SU-DHL-6 (cell line): ENCODE measurements at regions not wholly inside any gene's neighbourhood (a gene's known extent, or its start where the extent isn't known, plus 50 kb on each side); places are given as distances from the start of the nearest gene placed in this dataset.
"Not testable (repeated sequence)": the region's sequence is repeated elsewhere in the genome, so short reads cannot be mapped to it uniquely, and the experiment has no call there.

Source experiments
- H2AFZ ChIP-seq: fragments of 200-600 bp; sonication (generic); 2 replicates; pipeline ENCODE4 v1.6.1; 2014; ENCODE audit warnings: low read depth, mild to moderate bottlenecking, moderate library complexity, mixed read lengths, antibody characterized with exemption, low read length; ENCODE audit not compliant: severe bottlenecking
- H3F3A ChIP-seq: fragments of 200-600 bp; shearing (Covaris generic); 2 replicates; pipeline ENCODE4 v1.6.0; 2016; ENCODE audit warnings: antibody characterized with exemption, mild to moderate bottlenecking; ENCODE audit not compliant: insufficient read depth
- H3K27ac ChIP-seq: fragments of 200-600 bp; sonication (generic); 2 replicates; pipeline ENCODE4 v1.5.1; 2016; ENCODE audit warnings: low read depth, mild to moderate bottlenecking, low read length, moderate library complexity, mixed read lengths
- H3K27me3 ChIP-seq: fragments of 200-600 bp; sonication (generic), shearing (Covaris generic); 2 replicates; pipeline ENCODE4 v1.6.0; 2014; ENCODE audit warnings: mild to moderate bottlenecking, low read length
- H3K36me3 ChIP-seq: fragments of 200-600 bp; sonication (generic); 2 replicates; pipeline ENCODE4 v1.6.1; 2014; ENCODE audit warnings: mild to moderate bottlenecking, low read length, mixed read lengths
- H3K4me2 ChIP-seq: fragments of 300-600, 200-600 bp; shearing (Covaris generic), sonication (generic); 2 replicates; pipeline ENCODE4 v1.6.0; 2014; ENCODE audit warnings: low read length, low read depth, mild to moderate bottlenecking; ENCODE audit not compliant: poor library complexity, severe bottlenecking
- H3K4me3 ChIP-seq: fragments of 200-600 bp; sonication (generic); 2 replicates; pipeline ENCODE4 v1.5.1; 2014; ENCODE audit warnings: antibody characterized with exemption, low read length, mild to moderate bottlenecking, mixed read lengths; ENCODE audit not compliant: insufficient read depth, poor library complexity, severe bottlenecking
- H3K79me2 ChIP-seq: fragments of 200-600 bp; sonication (generic); 2 replicates; pipeline ENCODE4 v1.6.1; 2014; ENCODE audit warnings: mild to moderate bottlenecking, low read length, moderate library complexity; ENCODE audit not compliant: insufficient read depth
- H3K9ac ChIP-seq: fragments of 200-600 bp; sonication (generic); 2 replicates; pipeline ENCODE4 v1.7.0; 2014; ENCODE audit warnings: mild to moderate bottlenecking, low read length
- H3K9me2 ChIP-seq: fragments of 200-600 bp; sonication (generic); replicated peaks from 2 replicates; pipeline ENCODE4 v1.6.1; 2014; ENCODE audit warnings: low read length; ENCODE audit not compliant: insufficient read depth
- H3K9me3 ChIP-seq: fragments of 200-600 bp; sonication (generic); 2 replicates; pipeline ENCODE4 v1.6.1; 2014; ENCODE audit warnings: low read length, mixed read lengths; ENCODE audit not compliant: insufficient read depth
- H4K20me1 ChIP-seq: fragments of 200-600 bp; sonication (generic); 2 replicates; pipeline ENCODE4 v1.6.1; 2014; ENCODE audit warnings: low read depth, mild to moderate bottlenecking, antibody characterized with exemption, low read length, moderate library complexity, mixed read lengths
- CTCF ChIP-seq: fragments of 200-600 bp; sonication (generic); IDR thresholded peaks from one replicate; pipeline ENCODE4 v1.5.1; 2017; ENCODE audit warnings: antibody characterized with exemption, mild to moderate bottlenecking, low read length, moderate library complexity; ENCODE audit not compliant: insufficient read depth, poor library complexity, severe bottlenecking
- EZH2phosphoT487 ChIP-seq: fragments of 200-600 bp; sonication (generic), shearing (Covaris generic); conservative IDR thresholded peaks from 2 replicates; pipeline ENCODE4 v1.6.1; 2018; ENCODE audit warnings: mild to moderate bottlenecking, antibody characterized with exemption, low read length, moderate library complexity, mixed read lengths

- not testable (repeated sequence) for H3K36me3 ChIP-seq, H2AFZ ChIP-seq, H3K9me3 ChIP-seq, H3K4me2 ChIP-seq, H4K20me1 ChIP-seq, H3F3A ChIP-seq, H3K27me3 ChIP-seq, H3K79me2 ChIP-seq, H3K27ac ChIP-seq, H3K4me3 ChIP-seq, H3K9me2 ChIP-seq, H3K9ac ChIP-seq
Observed at GRCh38 chr5:104037136-104037535, 474.5 kb upstream of the NUDT12 start.

GRCh38 chr5:104033186-104033585, 470.6 kb upstream of the NUDT12 start:
- H3K9ac ChIP-seq, H3K79me2 ChIP-seq, H2AFZ ChIP-seq, H4K20me1 ChIP-seq, H3K4me2 ChIP-seq, H3K27me3 ChIP-seq, H3K36me3 ChIP-seq, H3K27ac ChIP-seq, H3F3A ChIP-seq, H3K9me3 ChIP-seq, H3K9me2 ChIP-seq, H3K4me3 ChIP-seq: not testable (repeated sequence)

DNA sequence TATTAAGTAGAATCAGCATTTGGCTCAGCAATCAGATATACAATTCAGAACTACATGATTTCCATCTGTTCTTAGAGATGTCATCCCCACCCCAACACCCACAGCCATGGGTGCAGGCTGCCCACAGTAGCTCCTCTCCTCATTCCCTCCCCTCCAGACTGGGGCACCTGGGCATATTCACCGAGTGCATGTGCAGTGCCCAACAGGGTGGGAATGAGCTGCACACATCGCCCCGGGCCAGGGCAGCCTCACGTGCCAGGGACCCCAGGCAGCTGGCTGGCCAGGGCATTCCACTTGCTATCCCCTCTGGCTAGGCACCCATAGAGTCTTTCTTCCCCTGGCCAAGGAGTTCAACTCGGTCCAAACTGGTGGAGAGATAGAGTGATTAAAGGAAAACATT, 461.9 kb upstream of the NUDT12 start:
- H3K27ac ChIP-seq, result no peak overlapping the region

DNA sequence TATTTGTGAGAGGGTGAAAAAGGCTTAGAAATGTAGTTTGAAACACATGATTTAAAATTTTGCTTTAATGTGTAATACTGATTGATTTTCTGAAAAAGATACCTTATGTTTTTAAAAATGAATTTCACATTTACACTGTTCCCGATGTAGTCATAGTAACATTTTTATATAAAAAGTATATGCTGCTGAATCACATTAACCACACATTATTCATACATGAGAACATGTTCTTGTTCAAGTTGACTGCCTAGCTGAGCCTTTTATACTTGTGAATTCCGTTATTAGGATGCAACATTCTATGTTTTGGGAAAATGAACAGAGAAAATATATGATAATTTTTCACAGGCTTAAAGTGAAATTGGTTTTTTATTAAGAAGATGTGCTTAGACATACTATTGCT, 461.1 kb upstream of the NUDT12 start:
- H3K27ac ChIP-seq, result no peak overlapping the region
- no peaks in the 10 kb centered on the region for H4K20me1 ChIP-seq
- no peaks in the 10 kb centered on the region for H3K9me2 ChIP-seq
- H3K79me2 ChIP-seq, result no peaks in the 10 kb centered on the region
- H3K9ac ChIP-seq, result no peak overlapping the region
- no peak overlapping the region for H3K4me3 ChIP-seq
- H3K9me3 ChIP-seq, result no peaks in the 10 kb centered on the region
- H3F3A ChIP-seq, result no peaks in the 10 kb centered on the region
- H2AFZ ChIP-seq, result no peak overlapping the region
- H3K4me2 ChIP-seq, result no peak overlapping the region
- TF ChIP-seq EZH2phosphoT487 (no peak), CTCF (no peak)
- H3K36me3 ChIP-seq, result no peaks in the 10 kb centered on the region
- H3K27me3 ChIP-seq, result no peaks in the 10 kb centered on the region

More for the DNA sequence above, 461.9 kb upstream of the NUDT12 start:
- Histone ChIP-seq H3K4me2 (no peak overlapping the region), H3K9me3 (no peaks in the 10 kb centered on the region), H4K20me1 (no peaks in the 10 kb centered on the region), H3K79me2 (no peaks in the 10 kb centered on the region), H2AFZ (no peak overlapping the region), H3K9me2 (no peaks in the 10 kb centered on the region), H3K9ac (no peak overlapping the region), H3F3A (no peaks in the 10 kb centered on the region), H3K36me3 (no peaks in the 10 kb centered on the region), H3K4me3 (no peak overlapping the region), H3K27me3 (no peaks in the 10 kb centered on the region)
- TF ChIP-seq CTCF (no peak), EZH2phosphoT487 (no peak)
